ENCODE measurements at regions not wholly inside any gene's neighbourhood (a gene's known extent, or its start where the extent isn't known, plus 50 kb on each side); places are given as distances from the start of the nearest gene placed in this dataset.

- Histone ChIP-seq H3K4me3 (replicated peaks; ENCODE audit: insufficient read depth, low read length) (no peak overlapping the region), H3K27ac (replicated peaks) (no peak overlapping the region), H3K27me3 (ENCODE audit: insufficient read depth, poor library complexity, severe bottlenecking) (no peaks in the 10 kb centered on the region)
- no peak for DNase-seq (ENCODE audit: low read depth in 1 of 2, low spot score in 1 of 2)
- no peak for TF ChIP-seq REST (IDR thresholded peaks at IDR 0.05; ENCODE audit: insufficient replicate concordance, low read depth)
- TF ChIP-seq GABPA (IDR thresholded peaks at IDR 0.05; ENCODE audit: low read depth), result no peak
- no peak for TF ChIP-seq CTCF (IDR thresholded peaks at IDR 0.05; ENCODE audit: insufficient read depth, low read length)
- TF ChIP-seq SPI1 (IDR thresholded peaks at IDR 0.05; ENCODE audit: borderline replicate concordance, low read depth), result no peak
- TF ChIP-seq POLR2AphosphoS5 (IDR thresholded peaks at IDR 0.05; ENCODE audit: low read depth), result no peak
Measured at GRCh38 chr2:42922293-42922692, 129.9 kb upstream of the HAAO start.

GRCh38 chr2:42921721-42922120 is 129.3 kb upstream of the HAAO start:
- TF ChIP-seq CTCF (IDR thresholded peaks at IDR 0.05; ENCODE audit: insufficient read depth, low read length) (no peak), REST (IDR thresholded peaks at IDR 0.05; ENCODE audit: insufficient replicate concordance, low read depth) (no peak), GABPA (IDR thresholded peaks at IDR 0.05; ENCODE audit: low read depth) (no peak), POLR2AphosphoS5 (IDR thresholded peaks at IDR 0.05; ENCODE audit: low read depth) (no peak), SPI1 (IDR thresholded peaks at IDR 0.05; ENCODE audit: borderline replicate concordance, low read depth) (no peak)
- no peak overlapping the region for H3K4me3 ChIP-seq (replicated peaks; ENCODE audit: insufficient read depth, low read length)
- DNase-seq (ENCODE audit: low read depth in 1 of 2, low spot score in 1 of 2), result no peak
- no peaks in the 10 kb centered on the region for H3K27me3 ChIP-seq (ENCODE audit: insufficient read depth, poor library complexity, severe bottlenecking)
- H3K27ac ChIP-seq (replicated peaks), result no peak overlapping the region

- no peak for TF ChIP-seq POLR2AphosphoS5 (IDR thresholded peaks at IDR 0.05; ENCODE audit: low read depth)
- TF ChIP-seq GABPA (IDR thresholded peaks at IDR 0.05; ENCODE audit: low read depth), result no peak
- TF ChIP-seq REST (IDR thresholded peaks at IDR 0.05; ENCODE audit: insufficient replicate concordance, low read depth), result no peak
- no peak for TF ChIP-seq SPI1 (IDR thresholded peaks at IDR 0.05; ENCODE audit: borderline replicate concordance, low read depth)
- TF ChIP-seq CTCF (IDR thresholded peaks at IDR 0.05; ENCODE audit: insufficient read depth, low read length), result no peak
- no peak overlapping the region for H3K27ac ChIP-seq (replicated peaks)
- no peaks in the 10 kb centered on the region for H3K27me3 ChIP-seq (ENCODE audit: insufficient read depth, poor library complexity, severe bottlenecking)
- no peak for DNase-seq (ENCODE audit: low read depth in 1 of 2, low spot score in 1 of 2)
- no peak overlapping the region for H3K4me3 ChIP-seq (replicated peaks; ENCODE audit: insufficient read depth, low read length)
Measured at GRCh38 chr2:42921147-42921520, 128.8 kb upstream of the HAAO start.
